NAMALWA (cell line): ENCODE measurements at regions not wholly inside any gene's neighbourhood (a gene's known extent, or its start where the extent isn't known, plus 50 kb on each side); places are given as distances from the start of the nearest gene placed in this dataset.

Source experiments
- DNase-seq: peaks from one replicate; pipeline ENCODE4 v3.0.0-alpha.2; 2015; ENCODE audit warnings: low spot score

DNA sequence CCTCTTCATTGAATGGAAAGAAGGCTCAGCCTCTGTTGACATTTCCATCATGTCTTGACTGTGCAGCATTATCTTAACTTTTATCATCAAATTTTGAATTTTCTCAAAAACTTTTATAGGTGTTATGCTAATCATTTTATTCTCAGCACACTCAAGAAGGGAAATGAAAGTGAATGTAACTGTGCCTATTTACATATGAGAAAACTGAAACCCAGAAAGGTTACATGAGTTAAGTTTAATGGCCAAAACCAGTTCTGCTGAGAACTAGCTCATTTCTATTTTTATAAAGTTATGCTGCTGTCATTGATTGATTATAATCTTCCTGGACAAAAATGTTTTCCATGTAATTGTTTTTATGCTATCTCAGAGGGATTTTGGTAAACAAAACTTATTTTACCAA lies 618.8 kb upstream of the NRXN1 start:
- DNase-seq = peak; percentile 36

DNA sequence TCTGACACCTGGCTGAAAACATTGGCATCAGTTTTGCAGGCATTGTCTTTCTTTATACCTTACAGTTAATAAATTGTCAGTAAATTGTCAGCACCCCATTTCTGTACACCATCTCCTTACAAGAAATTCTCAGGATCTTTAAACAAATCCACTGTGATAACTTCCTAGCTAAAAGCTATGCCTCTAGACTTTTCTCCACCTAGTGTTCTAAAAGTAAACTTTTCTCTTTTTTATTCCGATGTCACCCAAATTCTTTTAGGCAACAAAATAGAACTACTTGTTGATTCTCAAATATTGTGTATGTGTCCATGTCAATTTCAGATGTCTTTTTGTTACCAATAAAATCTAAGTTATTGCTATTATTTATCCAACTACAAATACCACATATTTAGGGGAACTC lies 617.4 kb upstream of the NRXN1 start:
- no peak for DNase-seq

DNA sequence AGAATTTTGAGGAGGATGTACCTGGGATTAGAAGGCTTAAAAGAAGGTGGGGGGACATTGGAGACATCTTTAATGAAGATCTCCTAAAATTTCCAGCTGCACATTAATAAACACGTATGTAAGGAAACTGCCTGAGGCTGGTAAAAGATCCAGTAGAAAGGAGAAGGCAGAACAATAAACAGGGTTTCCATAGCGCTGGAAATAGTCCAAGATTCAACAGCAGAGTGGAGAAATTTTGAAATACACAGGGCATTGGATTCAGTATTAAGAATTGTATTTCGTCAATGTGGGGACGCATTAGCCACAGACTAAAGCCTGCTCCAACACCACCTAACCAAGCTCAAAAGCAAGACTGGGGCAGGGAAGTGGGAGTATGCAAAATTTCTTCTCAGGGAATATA lies 606.9 kb upstream of the NRXN1 start:
- no peak for DNase-seq

DNA sequence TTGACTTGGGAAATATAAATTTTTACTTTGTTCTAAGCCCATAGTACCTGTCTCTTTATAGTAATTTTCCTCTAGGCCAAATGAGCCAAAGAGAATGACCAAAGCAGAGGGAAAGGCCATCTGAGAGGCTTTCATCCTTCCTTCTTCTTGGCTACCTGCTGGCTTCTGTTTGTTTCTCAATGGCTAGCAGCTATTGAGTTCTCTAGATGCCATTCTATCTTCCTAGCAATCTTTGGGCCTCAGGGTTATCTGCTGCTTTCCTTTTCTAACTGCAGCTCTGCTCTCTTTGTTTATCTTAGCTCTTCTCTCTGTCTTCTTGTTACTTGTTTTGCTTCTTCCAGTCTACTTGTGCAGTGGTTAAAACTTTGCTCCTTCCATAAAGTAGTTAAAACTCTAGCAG lies 601.1 kb upstream of the NRXN1 start:
- no peak for DNase-seq

DNA sequence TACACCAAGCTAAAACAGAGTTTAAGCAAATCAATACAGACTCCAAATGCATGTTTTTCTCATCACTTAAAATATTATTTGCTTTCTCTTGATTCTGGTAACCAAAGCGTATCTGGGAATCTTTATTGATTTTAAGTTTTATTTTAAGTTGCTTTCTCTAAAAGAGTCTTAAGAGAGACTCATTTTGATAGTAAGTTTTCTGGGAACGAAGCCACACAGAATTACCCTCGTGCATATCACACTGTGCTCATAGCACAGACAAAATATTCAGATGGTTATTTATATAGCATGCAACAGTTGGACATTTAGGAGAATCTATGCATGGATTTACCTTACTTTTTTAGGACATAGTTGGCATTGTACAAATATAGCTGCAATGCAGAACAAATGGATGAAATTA lies 597.5 kb upstream of the NRXN1 start:
- no peak for DNase-seq

DNA sequence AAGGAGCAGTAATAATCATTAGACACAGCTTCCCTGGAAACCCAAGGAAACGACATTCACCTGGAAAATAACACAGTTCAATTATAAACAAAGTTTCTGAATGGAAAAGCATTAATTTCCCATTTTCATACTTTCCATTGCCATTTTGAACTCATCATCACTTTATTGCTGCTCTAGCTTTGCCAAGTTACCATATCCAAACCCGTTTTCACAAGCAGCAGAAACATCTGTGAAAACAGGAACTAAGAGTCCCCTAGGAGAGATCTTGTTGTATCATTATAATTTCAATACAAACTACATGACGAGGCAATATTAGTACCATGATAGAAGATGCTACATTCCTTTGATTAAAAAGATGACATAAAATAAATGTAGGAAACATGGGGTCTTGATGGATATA lies 597.0 kb upstream of the NRXN1 start:
- peak; percentile 26 for DNase-seq

DNA sequence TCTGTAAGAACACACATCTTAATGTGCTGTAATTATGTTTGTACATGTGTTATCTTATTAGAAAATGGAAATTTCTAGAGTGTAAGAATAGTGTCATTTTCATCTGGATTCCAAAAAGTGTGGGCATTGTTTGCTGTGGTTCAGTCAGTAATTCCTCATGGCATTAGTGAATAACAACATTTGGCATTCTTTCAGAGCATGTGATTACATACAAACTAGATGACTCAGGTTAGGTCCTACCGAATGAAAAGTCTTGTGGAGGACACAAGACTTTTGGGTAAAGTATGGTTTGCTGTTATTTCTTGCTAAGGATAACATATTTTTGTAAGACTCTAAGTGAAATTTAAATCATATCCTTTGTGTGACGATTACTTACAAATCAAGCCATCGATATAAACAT lies 593.1 kb upstream of the NRXN1 start:
- no peak for DNase-seq

DNA sequence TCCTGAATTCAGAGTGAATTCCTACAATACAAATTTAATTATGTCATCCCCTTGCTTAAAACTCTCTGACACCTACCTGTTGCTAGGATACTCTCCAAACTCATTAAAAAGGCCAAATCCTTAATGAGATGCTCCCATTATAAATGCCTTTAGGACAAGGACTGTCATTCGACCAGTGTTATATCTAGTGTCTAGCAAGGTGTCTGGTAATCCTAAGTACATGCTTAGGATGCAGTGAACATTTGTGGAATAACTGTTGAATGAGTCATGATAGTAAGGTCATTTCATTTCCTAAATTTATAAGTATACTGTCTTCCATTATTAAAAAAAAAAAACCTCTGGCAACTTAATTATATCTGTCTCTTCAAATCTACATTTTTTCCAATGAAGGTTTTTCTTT lies 588.9 kb upstream of the NRXN1 start:
- DNase-seq = no peak

DNA sequence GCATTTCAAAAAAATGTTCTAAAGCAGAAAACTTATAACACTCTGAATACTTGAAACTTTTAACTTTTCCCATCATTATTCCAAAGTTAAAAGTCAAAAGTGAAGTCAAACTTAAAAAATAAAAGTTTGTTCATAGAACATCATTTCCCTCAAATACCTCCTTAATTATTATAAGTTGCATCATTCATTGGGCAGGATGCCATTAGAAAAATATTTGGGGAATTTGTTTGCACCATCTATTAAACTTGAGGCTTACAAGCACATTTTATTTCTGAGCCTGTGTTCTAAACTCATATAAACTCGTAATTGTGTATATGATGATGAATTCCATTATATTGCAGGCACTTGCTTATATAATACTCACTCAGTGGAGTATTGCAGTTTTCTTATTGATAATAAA lies 588.0 kb upstream of the NRXN1 start:
- DNase-seq = no peak

DNA sequence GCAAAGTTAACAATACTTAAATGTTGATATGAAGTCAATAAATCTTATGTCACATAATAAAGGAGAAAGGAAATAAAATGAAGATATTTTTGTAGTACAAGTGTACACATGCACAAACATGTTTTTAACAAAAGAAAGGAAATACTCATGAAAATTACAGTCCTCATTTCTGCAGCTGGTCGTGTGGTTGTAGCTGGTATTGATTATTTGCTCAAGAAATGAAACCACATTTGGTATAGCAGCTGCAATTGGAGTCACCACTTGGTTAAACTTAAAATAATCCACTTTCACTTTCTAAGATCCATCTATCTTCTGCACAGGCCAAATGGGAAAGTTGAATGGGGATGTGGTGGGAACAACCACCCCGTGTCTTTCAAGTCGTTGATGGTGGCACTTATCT lies 580.5 kb upstream of the NRXN1 start:
- no peak for DNase-seq

DNA sequence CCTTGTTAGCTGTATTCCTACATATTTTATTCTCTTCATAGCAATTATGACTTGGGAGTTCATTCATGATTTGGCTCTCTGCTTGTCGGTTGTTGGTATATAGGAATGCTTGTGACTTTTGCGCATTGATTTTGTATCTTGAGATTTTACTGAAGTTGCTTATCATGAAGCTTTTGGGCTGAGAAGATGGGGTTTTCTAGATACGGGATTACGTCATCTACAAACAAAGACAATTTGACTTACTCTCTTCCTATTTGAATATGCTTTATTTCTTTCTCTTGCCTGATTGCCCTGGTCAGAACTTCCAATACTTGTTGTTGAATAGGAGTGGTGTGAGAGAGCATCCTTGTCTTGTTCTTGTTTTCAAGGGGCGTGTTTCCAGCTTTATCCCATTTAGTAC lies 569.8 kb upstream of the NRXN1 start:
- no peak for DNase-seq

DNA sequence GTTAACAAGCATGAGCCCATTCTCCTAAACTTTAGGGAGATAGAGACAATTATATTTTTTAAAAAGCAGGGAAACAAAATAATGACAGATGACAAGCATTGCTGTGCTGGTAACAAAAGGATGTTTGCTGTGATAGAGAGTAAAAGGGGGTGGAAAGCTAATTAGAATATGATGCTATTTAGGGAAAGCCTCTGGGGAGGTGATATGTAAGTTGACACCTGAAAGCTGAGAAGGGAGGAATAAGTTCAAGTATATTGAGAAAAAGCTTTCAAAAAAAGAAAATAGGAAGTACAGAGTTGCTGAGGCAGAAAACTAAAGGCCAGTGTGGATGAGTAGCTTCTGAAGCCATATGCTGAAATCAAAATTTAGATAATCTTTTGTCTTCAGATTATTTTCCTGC lies 565.2 kb upstream of the NRXN1 start:
- DNase-seq = peak; percentile 23

DNA sequence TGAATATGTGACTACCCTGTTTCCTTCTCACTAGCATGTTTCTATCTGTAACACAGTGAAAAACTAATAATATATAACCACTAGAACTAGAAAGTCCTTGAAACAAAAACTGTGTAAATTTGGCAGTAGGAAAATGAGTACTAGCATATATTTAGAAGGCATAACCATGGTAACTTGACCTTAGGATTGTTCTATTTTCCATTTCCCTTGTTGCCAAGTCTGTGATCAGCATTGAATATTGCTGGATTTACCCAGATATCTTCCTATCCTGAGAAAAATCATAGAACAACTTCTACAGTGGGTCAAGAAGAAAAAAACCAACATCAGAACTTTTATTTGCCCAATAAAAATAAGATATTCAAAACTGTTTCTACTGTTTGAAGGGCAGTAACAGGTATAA lies 563.9 kb upstream of the NRXN1 start:
- DNase-seq = no peak

DNA sequence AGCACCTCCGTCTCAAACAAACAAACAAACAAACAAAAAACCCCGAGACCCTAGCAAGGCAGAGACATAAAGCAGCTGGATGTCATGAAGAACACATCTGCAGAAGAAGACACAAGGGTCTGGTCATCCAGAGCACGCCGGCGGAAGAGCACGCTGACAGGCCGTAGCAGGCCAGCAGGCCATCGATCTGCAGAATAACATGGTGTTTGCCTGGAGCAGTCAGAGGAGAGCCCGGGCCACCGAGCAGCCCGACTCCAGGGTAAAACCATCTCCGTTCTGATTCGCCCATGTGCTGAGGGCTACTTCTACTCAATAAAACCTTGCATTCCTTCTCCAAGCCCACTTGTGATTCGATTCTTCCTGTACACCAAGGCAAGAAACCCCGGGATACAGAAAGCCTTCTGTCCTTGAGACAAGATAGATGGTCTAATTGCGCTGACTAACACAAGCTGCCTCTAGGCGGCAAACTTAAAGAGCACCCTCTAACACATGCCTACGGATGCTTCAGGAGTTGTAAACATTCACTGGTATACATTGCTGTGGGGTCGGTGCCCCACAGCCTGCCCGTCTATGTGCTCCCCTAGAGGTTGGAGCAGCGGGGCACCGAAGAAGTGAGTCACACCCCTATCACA lies 549.8 kb upstream of the NRXN1 start:
- DNase-seq = no peak

DNA sequence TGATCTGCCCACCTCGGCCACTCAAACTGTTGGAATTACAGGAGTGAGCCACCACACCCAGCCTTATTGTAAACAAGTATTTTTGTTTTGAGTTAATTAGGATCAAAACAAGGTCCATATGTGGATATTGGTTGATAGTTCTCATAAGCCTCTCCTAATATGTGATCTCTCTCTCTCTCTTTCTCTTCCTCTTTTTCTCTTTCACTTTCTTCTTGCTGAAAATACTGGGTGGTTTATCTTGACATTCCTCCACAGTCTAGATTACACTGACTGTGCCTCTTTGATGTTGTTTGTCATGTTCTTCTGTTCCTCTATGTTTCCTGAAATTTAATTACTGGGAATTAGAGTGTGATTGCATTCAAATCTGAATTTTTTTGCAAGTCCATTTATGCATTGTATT lies 547.5 kb upstream of the NRXN1 start:
- DNase-seq = peak; percentile 18

DNA sequence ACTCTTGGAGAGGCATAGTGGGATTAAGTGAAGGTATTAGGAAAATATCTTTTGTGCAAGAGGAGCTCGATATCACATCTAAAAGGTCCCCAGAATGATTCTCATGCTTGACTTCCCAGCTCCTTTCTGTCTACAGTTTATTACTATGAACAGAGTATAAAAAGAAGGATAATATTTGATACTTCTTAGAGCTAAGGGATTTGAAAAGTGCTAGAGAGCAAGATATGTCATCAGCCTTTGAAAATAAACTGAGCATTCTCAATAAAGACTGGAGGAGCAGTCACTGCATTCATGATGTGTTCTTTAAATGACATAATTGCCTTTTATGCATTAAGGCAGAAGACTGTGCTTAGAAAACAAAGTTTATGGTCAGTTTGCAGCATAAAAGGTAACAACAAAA lies 543.2 kb upstream of the NRXN1 start:
- DNase-seq = no peak

DNA sequence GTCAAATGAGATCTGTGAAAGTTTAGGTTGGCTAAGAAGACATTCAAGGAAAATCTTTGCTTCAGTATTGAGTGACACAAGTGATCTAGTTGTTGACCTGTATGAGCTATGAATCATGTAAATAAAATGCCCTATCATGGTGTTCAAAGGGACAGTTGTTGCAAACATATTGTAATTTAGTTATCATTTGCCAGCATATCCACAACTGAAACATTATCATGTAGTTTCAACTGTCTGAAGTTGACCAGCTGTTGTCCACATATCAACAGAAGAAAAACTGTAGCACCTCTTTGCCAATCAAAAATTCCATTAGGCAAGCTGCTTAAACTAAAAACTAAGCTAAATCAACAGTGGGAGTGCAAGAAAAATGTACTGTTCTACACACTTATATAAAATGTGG lies 527.1 kb upstream of the NRXN1 start:
- no peak for DNase-seq

DNA sequence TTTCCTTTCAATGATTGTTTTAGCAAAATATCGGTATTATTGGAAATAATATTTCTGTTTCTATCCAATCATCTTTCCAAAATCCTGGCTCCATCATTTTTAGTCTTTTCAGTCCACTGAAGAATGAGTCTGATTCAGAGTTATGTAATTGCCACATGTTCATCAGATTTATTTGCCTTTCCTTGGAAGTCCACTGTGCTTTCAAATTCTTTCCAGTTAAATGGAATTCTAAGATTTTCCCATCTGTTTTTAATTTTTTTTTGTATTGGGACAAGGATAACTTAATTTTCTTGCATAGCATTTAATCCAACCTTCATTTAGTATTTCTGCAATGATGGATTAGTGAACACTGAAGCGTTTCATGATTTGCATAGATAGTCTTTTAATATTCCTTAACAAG lies 521.5 kb upstream of the NRXN1 start:
- no peak for DNase-seq

DNA sequence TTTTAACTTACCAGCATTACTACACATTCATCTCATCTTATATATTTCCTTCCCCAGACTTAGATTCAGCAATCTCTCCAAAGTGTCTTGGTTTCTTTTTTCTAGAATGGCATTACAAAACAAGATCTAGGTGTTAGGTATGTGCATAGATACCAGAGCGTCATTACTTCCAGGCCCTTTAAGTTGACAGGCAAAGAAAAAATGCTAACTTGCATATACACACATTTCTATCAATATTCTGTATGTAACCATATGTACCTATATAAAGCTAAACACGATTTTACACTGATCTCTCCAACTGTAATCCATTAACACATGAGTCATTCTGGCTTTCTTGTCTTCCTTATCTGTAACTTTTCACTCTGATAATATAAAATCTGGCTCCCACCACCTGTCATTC lies 503.8 kb upstream of the NRXN1 start:
- no peak for DNase-seq

DNA sequence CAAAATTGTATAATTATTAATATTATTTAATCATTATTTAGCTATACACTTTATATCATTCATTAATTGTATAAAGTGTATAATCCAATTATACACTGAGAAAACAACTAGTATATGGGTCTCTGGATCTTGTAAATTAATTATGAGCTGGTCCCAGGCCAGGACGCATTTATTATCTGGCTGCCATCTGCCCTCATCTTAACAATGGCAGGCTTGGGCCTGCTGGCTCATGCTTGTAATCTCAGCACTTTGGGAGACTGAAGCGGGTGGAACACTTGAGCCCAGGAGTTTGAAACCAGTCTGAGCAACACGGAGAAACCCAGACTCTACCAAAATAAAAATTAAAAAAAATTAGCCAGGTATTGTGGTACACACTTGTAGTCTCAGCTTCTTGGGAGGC lies 502.2 kb upstream of the NRXN1 start:
- DNase-seq = no peak

DNA sequence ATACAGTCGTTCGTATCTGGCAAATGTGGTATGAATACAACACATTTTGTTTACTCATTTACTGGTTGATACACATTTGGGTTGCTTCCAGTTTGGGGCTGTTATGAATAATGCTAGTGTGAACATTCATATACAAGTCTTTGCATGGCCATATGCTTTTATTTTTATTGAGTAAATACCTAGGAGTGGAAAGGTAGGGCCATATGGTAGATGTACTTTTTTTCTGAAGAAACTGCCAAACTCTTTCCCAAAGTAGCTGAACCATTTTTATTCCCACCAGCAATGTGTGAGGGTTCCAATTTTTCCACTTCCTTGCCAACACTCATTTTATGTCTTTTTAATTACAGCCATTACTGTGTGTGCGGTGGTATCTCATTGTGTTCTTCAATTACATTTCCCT lies 496.2 kb upstream of the NRXN1 start:
- no peak for DNase-seq

DNA sequence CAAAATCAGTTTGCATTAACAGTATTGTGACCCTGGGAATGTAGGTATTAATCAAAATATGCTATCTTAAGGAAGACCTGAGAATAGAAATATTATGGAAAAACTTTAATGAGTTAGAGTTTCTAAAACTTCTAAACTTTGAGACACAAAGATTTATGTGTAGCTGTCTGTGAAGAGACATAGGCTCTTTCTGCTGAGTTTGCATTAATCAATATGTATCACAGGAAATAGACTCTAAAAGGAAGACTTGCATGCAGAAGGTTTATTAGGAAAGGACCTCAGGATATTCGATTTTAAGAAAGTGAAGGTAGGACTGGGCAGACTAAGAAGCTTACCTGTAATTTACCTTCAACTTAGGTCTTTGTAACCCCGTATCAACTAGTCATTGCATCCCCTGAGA lies 494.8 kb upstream of the NRXN1 start:
- DNase-seq = no peak

DNA sequence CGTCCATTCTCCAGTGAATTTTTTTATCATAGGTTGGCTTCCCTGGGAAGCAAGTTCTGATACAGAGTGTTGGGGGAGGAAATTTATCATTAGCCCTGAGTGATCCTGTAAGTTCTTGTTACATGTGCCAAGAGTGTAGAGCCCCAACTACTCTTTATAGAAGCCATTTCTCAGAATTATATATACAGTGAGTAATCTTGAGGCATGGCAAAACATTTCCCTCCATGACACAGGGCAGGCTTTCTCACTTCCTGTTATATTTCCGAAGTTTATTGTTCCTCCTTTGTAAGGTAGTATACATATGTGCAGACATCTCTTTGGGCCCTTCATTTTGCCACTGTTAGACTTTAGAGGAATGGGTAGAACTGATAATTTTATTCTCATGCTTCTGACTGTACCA lies 484.7 kb upstream of the NRXN1 start:
- no peak for DNase-seq

DNA sequence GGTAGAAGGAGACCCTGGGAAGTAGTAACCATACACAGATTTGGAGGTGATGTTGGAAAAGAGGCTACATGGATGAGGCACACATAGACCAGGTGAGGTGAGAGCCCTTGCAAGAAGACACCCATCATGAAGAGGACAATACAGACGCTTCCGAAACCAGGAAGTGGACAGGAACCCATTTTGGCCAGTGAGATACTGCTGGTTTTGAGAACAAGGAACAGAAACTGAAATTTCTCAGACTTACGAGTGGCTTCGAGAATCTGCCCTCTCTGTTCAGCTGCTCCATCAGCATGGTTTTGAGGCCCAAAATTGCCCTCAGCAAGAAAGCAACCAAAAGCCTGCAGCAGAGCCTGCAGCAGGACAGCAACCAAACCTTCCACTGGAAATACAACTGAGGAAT lies 479.1 kb upstream of the NRXN1 start:
- peak; percentile 68 for DNase-seq

DNA sequence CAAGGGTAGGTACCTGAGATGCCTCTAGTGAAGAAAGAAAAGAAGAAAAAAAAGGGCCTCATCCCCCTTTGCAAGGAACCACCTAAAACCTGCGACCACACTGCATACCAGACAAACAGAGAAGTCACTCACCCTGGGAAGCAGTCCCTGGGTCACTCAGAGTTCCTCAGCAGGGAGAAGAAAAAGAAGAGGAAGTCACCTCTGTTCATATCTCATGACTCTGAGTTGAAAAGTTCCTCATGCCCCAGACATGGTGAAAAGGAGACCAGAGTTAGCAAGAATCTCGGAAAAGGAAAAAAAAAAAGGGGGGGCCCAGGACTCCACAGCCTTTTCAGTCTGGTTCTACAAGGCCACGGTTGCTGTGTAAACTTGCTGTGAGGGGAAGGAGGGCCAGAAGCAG lies 478.4 kb upstream of the NRXN1 start:
- DNase-seq = peak; percentile 18
